ENCODE measurements at regions not wholly inside any gene's neighbourhood (a gene's known extent, or its start where the extent isn't known, plus 50 kb on each side); places are given as distances from the start of the nearest gene placed in this dataset.

- DNase-seq (ENCODE audit: low spot score in 2 of 2): no peak
- no peak for ATAC-seq
- Mint-ChIP-seq H3K27ac (no peak overlapping the region), H3K36me3 (no peaks in the 10 kb centered on the region), H3K9me3 (no peaks in the 10 kb centered on the region)
These were observed 103.7 kb upstream of the CLMP start for GRCh38 chr11:123298488-123299447.

GRCh38 chr11:123292647-123293046 lies 97.6 kb upstream of the CLMP start:
- DNase-seq (ENCODE audit: low spot score in 2 of 2) (no peak), ATAC-seq (no peak)
- no peaks in the 10 kb centered on the region for H3K36me3 Mint-ChIP-seq
- H3K9me3 Mint-ChIP-seq: no peaks in the 10 kb centered on the region
- H3K27ac Mint-ChIP-seq: no peak overlapping the region

- Mint-ChIP-seq H3K9me3 (no peaks in the 10 kb centered on the region), H3K27ac (no peak overlapping the region), H3K36me3 (no peaks in the 10 kb centered on the region)
- DNase-seq (ENCODE audit: low spot score in 2 of 2) (no peak), ATAC-seq (no peak)
These were observed 96.3 kb upstream of the CLMP start for GRCh38 chr11:123291201-123291869.

GRCh38 chr11:123286761-123287160 lies 91.7 kb upstream of the CLMP start:
- ATAC-seq: no peak
- H3K36me3 Mint-ChIP-seq: no peaks in the 10 kb centered on the region
- no peaks in the 10 kb centered on the region for H3K9me3 Mint-ChIP-seq
- DNase-seq (ENCODE audit: low spot score in 2 of 2): no peak
- H3K27ac Mint-ChIP-seq: no peak overlapping the region

GRCh38 chr11:123286255-123286654 lies 91.2 kb upstream of the CLMP start:
- Mint-ChIP-seq H3K9me3 (no peaks in the 10 kb centered on the region), H3K27ac (no peak overlapping the region), H3K36me3 (no peaks in the 10 kb centered on the region)
- DNase-seq (ENCODE audit: low spot score in 2 of 2): no peak
- ATAC-seq: no peak

GRCh38 chr11:123284454-123284853 lies 89.4 kb upstream of the CLMP start:
- H3K27ac Mint-ChIP-seq: no peak overlapping the region
- ATAC-seq (no peak), DNase-seq (ENCODE audit: low spot score in 2 of 2) (no peak)
- no peaks in the 10 kb centered on the region for H3K9me3 Mint-ChIP-seq
- no peaks in the 10 kb centered on the region for H3K36me3 Mint-ChIP-seq

- Mint-ChIP-seq H3K9me3 (no peaks in the 10 kb centered on the region), H3K27ac (no peak overlapping the region), H3K36me3 (no peaks in the 10 kb centered on the region)
- DNase-seq (ENCODE audit: low spot score in 2 of 2) (no peak), ATAC-seq (no peak)
These were observed 87.5 kb upstream of the CLMP start for GRCh38 chr11:123282597-123282996.

- no peak for ATAC-seq
- no peak for DNase-seq (ENCODE audit: low spot score in 2 of 2)
- H3K9me3 Mint-ChIP-seq: no peaks in the 10 kb centered on the region
- no peaks in the 10 kb centered on the region for H3K36me3 Mint-ChIP-seq
- H3K27ac Mint-ChIP-seq: no peak overlapping the region
These were observed 78.6 kb upstream of the CLMP start for GRCh38 chr11:123273616-123274015.

GRCh38 chr11:123272565-123272964 lies 77.5 kb upstream of the CLMP start:
- Mint-ChIP-seq H3K27ac (no peak overlapping the region), H3K36me3 (no peaks in the 10 kb centered on the region), H3K9me3 (no peaks in the 10 kb centered on the region)
- no peak for DNase-seq (ENCODE audit: low spot score in 2 of 2)
- ATAC-seq: no peak

GRCh38 chr11:123268156-123268555 lies 73.1 kb upstream of the CLMP start:
- DNase-seq (ENCODE audit: low spot score in 2 of 2) (no peak), ATAC-seq (no peak)
- H3K9me3 Mint-ChIP-seq: no peaks in the 10 kb centered on the region
- no peaks in the 10 kb centered on the region for H3K36me3 Mint-ChIP-seq
- no peak overlapping the region for H3K27ac Mint-ChIP-seq

- DNase-seq (ENCODE audit: low spot score in 2 of 2) (no peak), ATAC-seq (no peak)
- H3K36me3 Mint-ChIP-seq: no peaks in the 10 kb centered on the region
- H3K27ac Mint-ChIP-seq: no peak overlapping the region
- H3K9me3 Mint-ChIP-seq: no peaks in the 10 kb centered on the region
These were observed 70.9 kb upstream of the CLMP start for GRCh38 chr11:123265951-123266350.

- no peak for DNase-seq (ENCODE audit: low spot score in 2 of 2)
- no peak overlapping the region for H3K27ac Mint-ChIP-seq
- H3K36me3 Mint-ChIP-seq: no peaks in the 10 kb centered on the region
- ATAC-seq: no peak
- no peaks in the 10 kb centered on the region for H3K9me3 Mint-ChIP-seq
These were observed 69.4 kb upstream of the CLMP start for GRCh38 chr11:123264431-123264780.

GRCh38 chr11:123261345-123262106 lies 66.5 kb upstream of the CLMP start:
- DNase-seq (ENCODE audit: low spot score in 2 of 2) (peak; percentile 70 to 81), ATAC-seq (peak; percentile 82 to 93)
- H3K27ac Mint-ChIP-seq: no peak overlapping the region
- peaks cover 0 to 7% of the 10 kb centered on the region in 2 donors for H3K36me3 Mint-ChIP-seq
- peaks cover 0 to 6% of the 10 kb centered on the region in 2 donors for H3K9me3 Mint-ChIP-seq

GRCh38 chr11:123260511-123261211 lies 65.6 kb upstream of the CLMP start:
- ATAC-seq (no peak), DNase-seq (ENCODE audit: low spot score in 2 of 2) (no peak)
- H3K36me3 Mint-ChIP-seq: peaks cover 0 to 7% of the 10 kb centered on the region in 2 donors
- H3K9me3 Mint-ChIP-seq: peaks cover 0 to 6% of the 10 kb centered on the region in 2 donors
- no peak overlapping the region for H3K27ac Mint-ChIP-seq

- ATAC-seq: no peak
- DNase-seq (ENCODE audit: low spot score in 2 of 2): no peak
- H3K36me3 Mint-ChIP-seq: peaks cover 0 to 7% of the 10 kb centered on the region in 2 donors
- no peak overlapping the region for H3K27ac Mint-ChIP-seq
- peaks cover 0 to 6% of the 10 kb centered on the region in 2 donors for H3K9me3 Mint-ChIP-seq
These were observed 63.8 kb upstream of the CLMP start for GRCh38 chr11:123258877-123259276.

- no peak for DNase-seq (ENCODE audit: low spot score in 2 of 2)
- no peak for ATAC-seq
- Mint-ChIP-seq H3K36me3 (peaks cover 0 to 7% of the 10 kb centered on the region in 2 donors), H3K9me3 (peaks cover 0 to 6% of the 10 kb centered on the region in 2 donors), H3K27ac (no peak overlapping the region)
These were observed 62.3 kb upstream of the CLMP start for GRCh38 chr11:123257370-123257769.

All from activated naive CD4-positive, alpha-beta T cell treated with anti-CD3 and anti-CD28 coated beads, Interleukin-2, amount 50 U/mL, for 72 hours (primary cell).